Glutamatergic neuron (in vitro differentiated cells): ENCODE measurements at regions not wholly inside any gene's neighbourhood (a gene's known extent, or its start where the extent isn't known, plus 50 kb on each side); places are given as distances from the start of the nearest gene placed in this dataset.
A peak's percentile ranks its signal among the peaks of the same experiment; 100 is the strongest.

Experiments used
- DNase-seq: peaks from one replicate; pipeline ENCODE4 v3.0.0; 2022
- H3K27ac Mint-ChIP-seq: one replicate; pipeline ENCODE4 v1.8.0; 2020; ENCODE audit warnings: mild to moderate bottlenecking, mixed read lengths, inconsistent platforms; ENCODE audit not compliant: unreplicated experiment
- H3K27me3 Mint-ChIP-seq: one replicate; pipeline ENCODE4 v1.8.0; 2020; ENCODE audit warnings: mild to moderate bottlenecking, moderate library complexity, mixed read lengths, inconsistent platforms; ENCODE audit not compliant: unreplicated experiment
- H3K36me3 Mint-ChIP-seq: one replicate; pipeline ENCODE4 v1.8.0; 2020; ENCODE audit warnings: mild to moderate bottlenecking, mixed read lengths, inconsistent platforms; ENCODE audit not compliant: unreplicated experiment
- H3K4me1 Mint-ChIP-seq: one replicate; pipeline ENCODE4 v1.8.0; 2020; ENCODE audit warnings: mild to moderate bottlenecking, low read depth, mixed read lengths, inconsistent platforms; ENCODE audit not compliant: unreplicated experiment
- H3K4me3 Mint-ChIP-seq: one replicate; pipeline ENCODE4 v1.8.0; 2020; ENCODE audit warnings: mild to moderate bottlenecking, mixed read lengths, inconsistent platforms; ENCODE audit not compliant: unreplicated experiment
- H3K9me3 Mint-ChIP-seq: one replicate; pipeline ENCODE4 v1.8.0; 2020; ENCODE audit warnings: mild to moderate bottlenecking, moderate library complexity, mixed read lengths, inconsistent platforms; ENCODE audit not compliant: unreplicated experiment
- CTCF ChIP-seq: fragments of 200-600 bp; sonication (generic); IDR thresholded peaks from one replicate; pipeline ENCODE4 v1.5.0; 2021; ENCODE audit not compliant: partially characterized antibody, unreplicated experiment

GRCh38 chr3:70517124-70517890 is 204.9 kb upstream of the MDFIC2 start:
- TF ChIP-seq CTCF, result no peak
- Mint-ChIP-seq H3K4me1 (peaks cover 39% of the 10 kb centered on the region), H3K27ac (no peak overlapping the region), H3K36me3 (no peaks in the 10 kb centered on the region), H3K9me3 (peaks cover 5% of the 10 kb centered on the region), H3K27me3 (peaks cover 4% of the 10 kb centered on the region), H3K4me3 (no peak overlapping the region)
- DNase-seq, result no peak

GRCh38 chr3:70516076-70516475 is 203.6 kb upstream of the MDFIC2 start:
- no peak for TF ChIP-seq CTCF
- no peak for DNase-seq
- Mint-ChIP-seq H3K4me3 (peak overlapping the region; percentile 38), H3K27me3 (peaks cover 4% of the 10 kb centered on the region), H3K27ac (peak overlapping the region; percentile 80), H3K9me3 (peaks cover 5% of the 10 kb centered on the region), H3K4me1 (peaks cover 39% of the 10 kb centered on the region), H3K36me3 (no peaks in the 10 kb centered on the region)

- H3K36me3 Mint-ChIP-seq, result no peaks in the 10 kb centered on the region
- no peak overlapping the region for H3K27ac Mint-ChIP-seq
- H3K9me3 Mint-ChIP-seq, result no peaks in the 10 kb centered on the region
- H3K4me1 Mint-ChIP-seq, result no peaks in the 10 kb centered on the region
- no peak for TF ChIP-seq CTCF
- H3K27me3 Mint-ChIP-seq, result no peaks in the 10 kb centered on the region
- H3K4me3 Mint-ChIP-seq, result no peak overlapping the region
- no peak for DNase-seq
Observed at GRCh38 chr3:70507486-70507885, 195.0 kb upstream of the MDFIC2 start.

- Mint-ChIP-seq H3K4me3 (no peak overlapping the region), H3K27me3 (no peaks in the 10 kb centered on the region), H3K27ac (no peak overlapping the region), H3K4me1 (no peaks in the 10 kb centered on the region), H3K9me3 (no peaks in the 10 kb centered on the region), H3K36me3 (no peaks in the 10 kb centered on the region)
- no peak for TF ChIP-seq CTCF
- DNase-seq, result no peak
Observed at GRCh38 chr3:70506775-70507174, 194.3 kb upstream of the MDFIC2 start.

- Mint-ChIP-seq H3K27me3 (no peaks in the 10 kb centered on the region), H3K4me3 (no peak overlapping the region), H3K9me3 (no peaks in the 10 kb centered on the region), H3K27ac (no peak overlapping the region), H3K4me1 (no peaks in the 10 kb centered on the region), H3K36me3 (no peaks in the 10 kb centered on the region)
- DNase-seq, result no peak
- no peak for TF ChIP-seq CTCF
Observed at GRCh38 chr3:70501561-70501960, 189.1 kb upstream of the MDFIC2 start.
